ENCODE measurements at regions not wholly inside any gene's neighbourhood (a gene's known extent, or its start where the extent isn't known, plus 50 kb on each side); places are given as distances from the start of the nearest gene placed in this dataset.

GRCh38 chr7:20504060-20504459 lies 111.4 kb upstream of the ABCB5 start:
- no peak overlapping the region for H3K4me3 ChIP-seq (ENCODE audit: low read depth, low read length)
- no peak for TF ChIP-seq CTCF (IDR thresholded peaks at IDR 0.05; ENCODE audit: low read depth, low read length)
- DNase-seq (ENCODE audit: low read depth, low spot score), result no peak

GRCh38 chr7:20506175-20506574 lies 109.3 kb upstream of the ABCB5 start:
- in situ Hi-C loops (cut with HindIII; ENCODE audit: low sequenced_read_pairs), result no loop called here
- TF ChIP-seq CTCF (IDR thresholded peaks at IDR 0.05; ENCODE audit: low read depth, low read length), result no peak
- DNase-seq (ENCODE audit: low read depth, low spot score), result no peak
- H3K4me3 ChIP-seq (ENCODE audit: low read depth, low read length), result no peak overlapping the region

More at GRCh38 chr7:20504060-20504459, 111.4 kb upstream of the ABCB5 start:
- in situ Hi-C loops (cut with HindIII; ENCODE audit: low sequenced_read_pairs), result no loop called here

GRCh38 chr7:20507157-20507556 lies 108.3 kb upstream of the ABCB5 start:
- in situ Hi-C loops (cut with HindIII; ENCODE audit: low sequenced_read_pairs), result no loop called here

GRCh38 chr7:20508109-20508508 lies 107.4 kb upstream of the ABCB5 start:
- H3K4me3 ChIP-seq (ENCODE audit: low read depth, low read length), result no peak overlapping the region
- no peak for TF ChIP-seq CTCF (IDR thresholded peaks at IDR 0.05; ENCODE audit: low read depth, low read length)
- DNase-seq (ENCODE audit: low read depth, low spot score), result peak; percentile 14
- in situ Hi-C loops (cut with HindIII; ENCODE audit: low sequenced_read_pairs), result no loop called here

More at GRCh38 chr7:20507157-20507556, 108.3 kb upstream of the ABCB5 start:
- no peak for TF ChIP-seq CTCF (IDR thresholded peaks at IDR 0.05; ENCODE audit: low read depth, low read length)
- H3K4me3 ChIP-seq (ENCODE audit: low read depth, low read length), result no peak overlapping the region
- no peak for DNase-seq (ENCODE audit: low read depth, low spot score)

GRCh38 chr7:20509892-20510572 lies 105.4 kb upstream of the ABCB5 start:
- in situ Hi-C loops (cut with HindIII; ENCODE audit: low sequenced_read_pairs), result no loop called here
- no peak for DNase-seq (ENCODE audit: low read depth, low spot score)
- TF ChIP-seq CTCF (IDR thresholded peaks at IDR 0.05; ENCODE audit: low read depth, low read length), result no peak
- no peak overlapping the region for H3K4me3 ChIP-seq (ENCODE audit: low read depth, low read length)

- DNase-seq (ENCODE audit: low read depth, low spot score), result no peak
- TF ChIP-seq CTCF (IDR thresholded peaks at IDR 0.05; ENCODE audit: low read depth, low read length), result no peak
- H3K4me3 ChIP-seq (ENCODE audit: low read depth, low read length), result no peak overlapping the region
- in situ Hi-C loops (cut with HindIII; ENCODE audit: low sequenced_read_pairs), result no loop called here
Measured at GRCh38 chr7:20510573-20510900, 104.9 kb upstream of the ABCB5 start.
